ENCODE measurements at regions not wholly inside any gene's neighbourhood (a gene's known extent, or its start where the extent isn't known, plus 50 kb on each side); places are given as distances from the start of the nearest gene placed in this dataset.
"Not testable (repeated sequence)": the region's sequence is repeated elsewhere in the genome, so short reads cannot be mapped to it uniquely, and the experiment has no call there.

DNA sequence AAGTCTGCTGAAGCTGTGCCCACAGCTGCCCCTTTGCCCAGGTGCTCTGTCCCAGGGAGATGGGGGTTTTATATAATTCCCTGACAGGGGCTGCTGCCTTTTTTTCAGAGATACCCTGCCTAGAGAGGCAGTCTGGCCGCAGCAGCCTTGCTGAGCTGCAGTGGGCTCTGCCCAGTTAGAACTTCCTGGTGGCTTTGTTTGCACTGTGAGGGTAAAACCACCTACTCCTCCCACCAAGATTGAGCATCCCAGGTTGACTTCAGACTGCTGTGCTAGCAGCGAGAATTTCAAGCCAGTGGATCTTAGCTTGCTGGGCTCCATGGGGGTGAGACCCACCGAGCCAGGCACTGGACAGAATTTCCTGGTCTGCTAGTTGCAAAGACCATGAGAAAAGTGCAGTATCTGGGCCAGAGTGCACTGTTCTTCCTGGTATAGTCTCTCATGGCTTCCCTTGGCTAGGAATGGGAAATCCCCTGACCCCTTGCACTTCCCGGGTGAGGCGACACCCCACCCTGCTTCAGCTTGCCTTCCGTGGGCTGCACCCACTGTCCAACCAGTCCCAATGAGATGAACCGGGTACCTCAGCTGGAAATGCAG is 166.0 kb upstream of the NPY start:
- H3K79me1 ChIP-seq (ENCODE audit: low read depth in 1 of 2, low read length in 2 of 2); H4K5ac ChIP-seq (ENCODE audit: low read depth, low read length); dilution Hi-C loops (cut with HindIII; ENCODE audit: low sequenced_read_pairs, unreplicated experiment); H3K4me3 ChIP-seq (ENCODE audit: insufficient read depth, low read depth, low read length); H3K18ac ChIP-seq (ENCODE audit: low read depth, low read length); ATAC-seq (ENCODE audit: low read depth); H4K20me1 ChIP-seq (ENCODE audit: insufficient read depth, low read length); H3K23ac ChIP-seq (ENCODE audit: low read depth, low read length); H2AK5ac ChIP-seq (ENCODE audit: low read depth, low read length); in situ Hi-C loops (cut with MboI; ENCODE audit: low sequenced_read_pairs); H3K9me1 ChIP-seq (ENCODE audit: insufficient read depth, low read length); H3K4me2 ChIP-seq (ENCODE audit: low read depth, low read length); H3K9me3 ChIP-seq (ENCODE audit: control insufficient read depth, insufficient read depth, low read length); H3K4ac ChIP-seq (ENCODE audit: low read depth, low read length); CTCF ChIA-PET; H2BK5ac ChIP-seq (ENCODE audit: low read depth, low read length, poor library complexity, severe bottlenecking); BruUV-seq (replicated peaks); H3K36me3 ChIP-seq (ENCODE audit: control insufficient read depth, insufficient read depth, low read length); H3K27me3 ChIP-seq (ENCODE audit: control insufficient read depth, insufficient read depth, low read length); H3K14ac ChIP-seq (replicated peaks; ENCODE audit: low read depth, low read length); H4K91ac ChIP-seq (ENCODE audit: insufficient read depth, low read depth, low read length); DNase-seq; H2AFZ ChIP-seq (replicated peaks; ENCODE audit: low read length, poor library complexity); H3K27ac ChIP-seq (ENCODE audit: insufficient read depth, low read length); H2BK120ac ChIP-seq (ENCODE audit: low read depth, low read length); H4K8ac ChIP-seq (ENCODE audit: low read depth in 2 of 2, low read length in 2 of 2); H3K9ac ChIP-seq (ENCODE audit: low read depth, low read length); H3K4me1 ChIP-seq (ENCODE audit: control insufficient read depth, insufficient read depth, low read length); H2BK20ac ChIP-seq (ENCODE audit: low read depth, low read length); intact Hi-C loops (cut with micrococcal nuclease); POLR2A ChIA-PET (ENCODE audit: unreplicated experiment); H2BK15ac ChIP-seq (ENCODE audit: low read depth, low read length); H3K56ac ChIP-seq (ENCODE audit: extremely low read depth, insufficient read depth, low read length); H2AK9ac ChIP-seq (replicated peaks; ENCODE audit: low read depth, low read length, poor library complexity): not testable (repeated sequence)
- 66% methylated on average over 4 of the region's 7 CpGs; no CpG with 5 or more reads in 1 of the 2 experiments for WGBS, 2 experiments (ENCODE audit: extremely low coverage in 2 of 2, insufficient read length in 1 of 2)

Data from IMR-90 (cell line).